ENCODE measurements at regions not wholly inside any gene's neighbourhood (a gene's known extent, or its start where the extent isn't known, plus 50 kb on each side); places are given as distances from the start of the nearest gene placed in this dataset.
"Not testable (repeated sequence)": the region's sequence is repeated elsewhere in the genome, so short reads cannot be mapped to it uniquely, and the experiment has no call there.

- no peak for DNase-seq
These were observed 587.8 kb downstream of the BNC2 start for GRCh38 chr9:16282718-16283117.

GRCh38 chr9:16286160-16286559 is 584.3 kb downstream of the BNC2 start:
- DNase-seq: no peak

GRCh38 chr9:16289639-16290038 is 580.8 kb downstream of the BNC2 start:
- no peak for DNase-seq

- no peak for DNase-seq
These were observed 580.3 kb downstream of the BNC2 start for GRCh38 chr9:16290169-16290568.

GRCh38 chr9:16291921-16292320 is 578.5 kb downstream of the BNC2 start:
- no peak for DNase-seq

- DNase-seq: no peak
These were observed 576.9 kb downstream of the BNC2 start for GRCh38 chr9:16293610-16294009.

- no peak for DNase-seq
These were observed 576.2 kb downstream of the BNC2 start for GRCh38 chr9:16294133-16294770.

- DNase-seq: not testable (repeated sequence)
These were observed 575.5 kb downstream of the BNC2 start for GRCh38 chr9:16294940-16295339.

- DNase-seq: not testable (repeated sequence)
These were observed 571.1 kb downstream of the BNC2 start for GRCh38 chr9:16299368-16299767.

GRCh38 chr9:16303506-16303905 is 567.0 kb downstream of the BNC2 start:
- no peak for DNase-seq

- DNase-seq: no peak
These were observed 566.2 kb downstream of the BNC2 start for GRCh38 chr9:16304301-16304700.

GRCh38 chr9:16306586-16306985 is 563.9 kb downstream of the BNC2 start:
- no peak for DNase-seq

- no peak for DNase-seq
These were observed 562.8 kb downstream of the BNC2 start for GRCh38 chr9:16307626-16308195.

- no peak for DNase-seq
These were observed 561.8 kb downstream of the BNC2 start for GRCh38 chr9:16308645-16309044.

GRCh38 chr9:16309082-16309468 is 561.4 kb downstream of the BNC2 start:
- no peak for DNase-seq

- DNase-seq: no peak
These were observed 560.8 kb downstream of the BNC2 start for GRCh38 chr9:16309469-16310271.

GRCh38 chr9:16310278-16311110 is 560.0 kb downstream of the BNC2 start:
- DNase-seq: no peak

- DNase-seq: no peak
These were observed 558.4 kb downstream of the BNC2 start for GRCh38 chr9:16312116-16312515.

- no peak for DNase-seq
These were observed 557.4 kb downstream of the BNC2 start for GRCh38 chr9:16312962-16313546.

GRCh38 chr9:16314476-16314875 is 556.0 kb downstream of the BNC2 start:
- DNase-seq: no peak

- no peak for DNase-seq
These were observed 554.8 kb downstream of the BNC2 start for GRCh38 chr9:16315720-16316119.

GRCh38 chr9:16316456-16316855 is 554.0 kb downstream of the BNC2 start:
- DNase-seq: no peak

All from SW 1271 (cell line).